Fibroblast of skin of back (primary cell): ENCODE measurements at regions not wholly inside any gene's neighbourhood (a gene's known extent, or its start where the extent isn't known, plus 50 kb on each side); places are given as distances from the start of the nearest gene placed in this dataset.
A peak's percentile ranks its signal among the peaks of the same experiment; 100 is the strongest.

ENCODE experiments used
- DNase-seq: peaks from one replicate; pipeline ENCODE4 v3.0.0-alpha.2; 2013

GRCh38 chr10:43760514-43760913 lies 111.8 kb upstream of the ZNF32 start:
- no peak for DNase-seq

- no peak for DNase-seq
These were observed 110.5 kb upstream of the ZNF32 start for GRCh38 chr10:43759216-43759615.

GRCh38 chr10:43756341-43756740 lies 107.7 kb upstream of the ZNF32 start:
- DNase-seq, result no peak

GRCh38 chr10:43754569-43755260 lies 106.0 kb upstream of the ZNF32 start:
- DNase-seq, result no peak

- no peak for DNase-seq
These were observed 104.8 kb upstream of the ZNF32 start for GRCh38 chr10:43753397-43754061.

- no peak for DNase-seq
These were observed 104.0 kb upstream of the ZNF32 start for GRCh38 chr10:43752682-43753081.

- no peak for DNase-seq
These were observed 103.0 kb upstream of the ZNF32 start for GRCh38 chr10:43751646-43752045.

- no peak for DNase-seq
These were observed 101.4 kb upstream of the ZNF32 start for GRCh38 chr10:43749940-43750552.

- DNase-seq, result no peak
These were observed 100.5 kb upstream of the ZNF32 start for GRCh38 chr10:43749145-43749576.

GRCh38 chr10:43748560-43748959 lies 99.9 kb upstream of the ZNF32 start:
- DNase-seq, result no peak

GRCh38 chr10:43746906-43747305 lies 98.2 kb upstream of the ZNF32 start:
- no peak for DNase-seq

GRCh38 chr10:43739161-43739560 lies 90.5 kb upstream of the ZNF32 start:
- DNase-seq, result peak; percentile 66

- no peak for DNase-seq
These were observed 88.3 kb upstream of the ZNF32 start for GRCh38 chr10:43737003-43737402.

- peak; percentile 81 for DNase-seq
These were observed 87.2 kb upstream of the ZNF32 start for GRCh38 chr10:43735907-43736306.

- DNase-seq, result peak; percentile 76
These were observed 86.0 kb upstream of the ZNF32 start for GRCh38 chr10:43734716-43735115.

- no peak for DNase-seq
These were observed 82.8 kb upstream of the ZNF32 start for GRCh38 chr10:43731486-43731885.

- no peak for DNase-seq
These were observed 79.7 kb upstream of the ZNF32 start for GRCh38 chr10:43728425-43728824.

- DNase-seq, result no peak
These were observed 79.3 kb upstream of the ZNF32 start for GRCh38 chr10:43727935-43728334.

GRCh38 chr10:43715334-43715733 lies 66.7 kb upstream of the ZNF32 start:
- no peak for DNase-seq

GRCh38 chr10:43712821-43713584 lies 64.3 kb upstream of the ZNF32 start:
- DNase-seq, result no peak

- DNase-seq, result no peak
These were observed 62.2 kb upstream of the ZNF32 start for GRCh38 chr10:43710772-43711471.

GRCh38 chr10:43708262-43708661 lies 59.6 kb upstream of the ZNF32 start:
- no peak for DNase-seq

- DNase-seq, result peak; percentile 74
These were observed 59.1 kb upstream of the ZNF32 start for GRCh38 chr10:43707770-43708169.
